Endothelial cell of umbilical vein (primary cell): ENCODE measurements at regions not wholly inside any gene's neighbourhood (a gene's known extent, or its start where the extent isn't known, plus 50 kb on each side); places are given as distances from the start of the nearest gene placed in this dataset.

Source experiments
- BruUV-seq: library from RNA; stranded (reverse); fragments of 400-500 nt; replicated peaks from 2 replicates; lab custom pipeline; 2021; lab: Mats Ljungman, UMichigan
- CTCF ChIA-PET: fragments of 300-600, 350-600 bp; sonication (Branson Sonifier 250); formaldehyde crosslinking; loops from one replicate; lab custom pipeline; 2021; ENCODE audit warnings: antibody characterized with exemption, inconsistent platforms; lab: Charles Lee
- POLR2A ChIA-PET: fragments of 300-600, 350-600 bp; sonication (Branson Sonifier 250); formaldehyde crosslinking; loops from one replicate; lab custom pipeline; 2021; ENCODE audit warnings: antibody characterized with exemption, inconsistent platforms; lab: Charles Lee
- DNase-seq: peaks from one replicate; pipeline ENCODE4 v3.0.0-alpha.2; 2011; ENCODE audit warnings: low read depth, low spot score
- FAIRE-seq: peaks from 2 replicates; lab custom pipeline; 2011; peaks lifted over from hg19 to GRCh38; lab: Jason Lieb, UNC
- H2AFZ ChIP-seq: 2 replicates; pipeline ENCODE4 v1.6.0; 2012; ENCODE audit warnings: low read depth, low read length, control low read depth, inconsistent platforms
- H3K27ac ChIP-seq: 2 replicates; pipeline ENCODE4 v1.5.1; 2011; ENCODE audit warnings: low read depth, mild to moderate bottlenecking, control low read depth, low read length, moderate library complexity; ENCODE audit not compliant: insufficient read depth
- H3K27me3 ChIP-seq, 2 experiments: 2 replicates each; pipeline versions ENCODE4 v1.6.0 to v1.6.1; 2011; ENCODE audit warnings: low read length in 2 of 2, mixed read lengths in 1 of 2; ENCODE audit not compliant: control insufficient read depth in 2 of 2, insufficient read depth in 2 of 2
- H3K36me3 ChIP-seq, 2 experiments: 2 replicates in 1 of 2; 3 replicates in 1 of 2; pipeline ENCODE4 v1.5.1; 2011; ENCODE audit warnings: low read length in 2 of 2, mild to moderate bottlenecking in 1 of 2, moderate library complexity in 1 of 2; ENCODE audit not compliant: control insufficient read depth in 2 of 2, insufficient read depth in 2 of 2; ENCODE audit errors: extremely low read depth in 1 of 2
- H3K4me1 ChIP-seq: 3 replicates; pipeline ENCODE4 v1.5.1; 2011; ENCODE audit warnings: mild to moderate bottlenecking, low read length; ENCODE audit not compliant: control insufficient read depth, insufficient read depth; ENCODE audit errors: extremely low read depth
- H3K4me2 ChIP-seq: 2 replicates; pipeline ENCODE4 v1.6.1; 2011; ENCODE audit warnings: low read length, control low read depth, mixed read lengths; ENCODE audit not compliant: insufficient read depth
- H3K4me3 ChIP-seq, 3 experiments: fragments of 200-600 bp in 1 of 3; sonication (generic), shearing (Covaris generic) in 1 of 3; replicated peaks in 1 of 3; 2 replicates each; pipeline ENCODE4 v1.5.1; 2011 to 2016; ENCODE audit warnings: control low read depth in 3 of 3, low read length in 3 of 3, mild to moderate bottlenecking in 2 of 3, inconsistent platforms in 1 of 3, low read depth in 1 of 3, moderate library complexity in 1 of 3; ENCODE audit not compliant: insufficient read depth in 1 of 3
- H3K79me2 ChIP-seq: 2 replicates; pipeline ENCODE4 v1.6.0; 2012; ENCODE audit warnings: low read length, inconsistent platforms; ENCODE audit not compliant: control insufficient read depth, insufficient read depth
- H3K9ac ChIP-seq: replicated peaks from 2 replicates; pipeline ENCODE3; 2011; ENCODE audit warnings: low read length, control low read depth; ENCODE audit not compliant: insufficient read depth; ENCODE audit errors: extremely low read depth
- H3K9me1 ChIP-seq: replicated peaks from 3 replicates; pipeline ENCODE4 v1.6.0; 2011; ENCODE audit warnings: mild to moderate bottlenecking, low read length; ENCODE audit not compliant: control insufficient read depth, insufficient read depth; ENCODE audit errors: extremely low read depth
- H3K9me3 ChIP-seq: replicated peaks from 2 replicates; pipeline ENCODE4 v1.5.1; 2012; ENCODE audit warnings: low read length, inconsistent platforms; ENCODE audit not compliant: control insufficient read depth, insufficient read depth
- H4K20me1 ChIP-seq: replicated peaks from 2 replicates; pipeline ENCODE3; 2011; ENCODE audit warnings: mild to moderate bottlenecking, low read length; ENCODE audit not compliant: control insufficient read depth, insufficient read depth; ENCODE audit errors: extremely low read depth
- GATA2 ChIP-seq: IDR thresholded peaks from 2 replicates; pipeline ENCODE4 v1.7.0; 2011; ENCODE audit warnings: low read depth, mild to moderate bottlenecking, moderate library complexity, mixed read lengths, low read length; ENCODE audit not compliant: insufficient read length, insufficient read depth
- JUN ChIP-seq: IDR thresholded peaks from 2 replicates; pipeline ENCODE4 v1.6.1; 2011; ENCODE audit warnings: borderline replicate concordance, low read depth; ENCODE audit not compliant: insufficient read length, insufficient read depth
- MYC ChIP-seq: IDR thresholded peaks from one replicate; pipeline ENCODE4 v1.6.1; 2011; ENCODE audit warnings: mild to moderate bottlenecking, low read depth, low read length
- POLR2A ChIP-seq: IDR thresholded peaks from 2 replicates; pipeline ENCODE4 v1.6.1; 2012; ENCODE audit warnings: low read depth, mild to moderate bottlenecking, control low read depth, low read length
- dilution Hi-C: fragments of 300-500 bp; cut with MboI; formaldehyde crosslinking; loops from one replicate; pipeline ENCODE4 v1.15.0; 2019; ENCODE audit warnings: low sequenced_read_pairs; ENCODE audit not compliant: extremely low pct_ligation_motif_present
- intact Hi-C: fragments of 100-400 bp; cut with micrococcal nuclease; formaldehyde crosslinking; loops from one replicate; pipeline ENCODE4 v1.10.0; 2022

DNA sequence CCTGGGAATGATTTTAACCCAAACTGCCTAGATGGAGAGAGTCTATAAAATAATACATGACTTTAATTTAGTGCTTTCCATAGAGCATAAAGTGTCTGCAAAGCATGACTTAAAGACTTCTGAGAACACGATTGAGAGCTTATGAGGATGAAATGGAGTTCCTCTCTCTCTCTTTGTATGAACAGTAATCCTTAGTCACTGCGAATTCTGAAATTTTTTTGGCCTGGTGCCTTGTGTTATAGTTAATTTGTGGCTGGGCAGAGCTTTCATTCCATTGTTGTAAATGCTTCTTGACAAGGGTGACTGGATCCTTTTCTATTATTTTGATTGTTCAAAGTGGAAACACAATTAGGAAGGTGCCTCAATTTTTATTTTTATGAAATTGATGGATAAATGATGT, 179.5 kb downstream of the CEP135 start:
- no peak overlapping the region for H3K4me2 ChIP-seq
- no peaks in the 10 kb centered on the region for H3K79me2 ChIP-seq
- no peaks in the 10 kb centered on the region for H3K9me1 ChIP-seq
- DNase-seq = peak; percentile 38
- POLR2A ChIA-PET = no interaction called here
- TF ChIP-seq MYC = no peak
- no peak for TF ChIP-seq JUN
- no peak for TF ChIP-seq POLR2A
- no peak for TF ChIP-seq GATA2
- CTCF ChIA-PET = no interaction called here
- peaks cover 19% of the 10 kb centered on the region for H3K4me1 ChIP-seq
- no TSS peak for BruUV-seq
- H2AFZ ChIP-seq = no peak overlapping the region
- no peak overlapping the region for H3K9ac ChIP-seq
- intact Hi-C loops = loop anchor here (2.0 kb wide), 1 partner anchor 173 kb away; no protein-coding TSS in a partner anchor
- no peak overlapping the region for H3K27ac ChIP-seq
- no peak overlapping the region for H3K4me3 ChIP-seq
- dilution Hi-C loops = no loop called here
- no peaks in the 10 kb centered on the region for H3K27me3 ChIP-seq
- H3K9me3 ChIP-seq = no peaks in the 10 kb centered on the region
- no peak for FAIRE-seq
- no peaks in the 10 kb centered on the region for H4K20me1 ChIP-seq
- no peaks in the 10 kb centered on the region for H3K36me3 ChIP-seq

DNA sequence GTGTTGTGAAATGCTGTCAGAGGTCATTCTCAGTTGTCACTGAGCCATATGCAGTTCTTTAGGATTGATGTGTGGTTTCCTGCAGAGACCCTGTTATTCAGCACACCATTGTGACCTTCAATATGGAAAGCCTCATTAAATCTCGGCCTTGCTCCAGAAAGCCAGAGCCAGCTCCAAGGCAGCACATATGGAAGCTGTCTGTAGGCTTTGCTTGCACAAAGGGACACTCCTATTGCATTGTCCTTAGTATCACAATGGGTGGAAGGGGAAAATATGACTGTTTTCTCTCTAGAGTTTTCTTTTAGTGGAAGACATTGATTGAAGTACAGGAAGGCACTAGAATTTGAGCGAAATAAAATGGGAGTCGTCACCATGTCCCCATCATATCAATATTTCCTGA, 179.0 kb downstream of the CEP135 start:
- H3K36me3 ChIP-seq = no peaks in the 10 kb centered on the region
- H3K4me1 ChIP-seq = peaks cover 19% of the 10 kb centered on the region
- H3K9me3 ChIP-seq = no peaks in the 10 kb centered on the region
- H2AFZ ChIP-seq = no peak overlapping the region
- H3K4me2 ChIP-seq = no peak overlapping the region
- intact Hi-C loops (loop anchor here (2.0 kb wide), 1 partner anchor 173 kb away; no protein-coding TSS in a partner anchor), dilution Hi-C loops (no loop called here)
- peak; percentile 28 for DNase-seq
- H3K9ac ChIP-seq = no peak overlapping the region
- no peaks in the 10 kb centered on the region for H4K20me1 ChIP-seq
- H3K4me3 ChIP-seq = no peak overlapping the region
- no peaks in the 10 kb centered on the region for H3K27me3 ChIP-seq
- no peak for TF ChIP-seq POLR2A
- no peak for TF ChIP-seq JUN
- no peak for TF ChIP-seq MYC
- BruUV-seq = no TSS peak
- no peaks in the 10 kb centered on the region for H3K79me2 ChIP-seq
- no peak overlapping the region for H3K27ac ChIP-seq
- ChIA-PET CTCF (no interaction called here), POLR2A (no interaction called here)
- H3K9me1 ChIP-seq = no peaks in the 10 kb centered on the region
- no peak for FAIRE-seq
